OCI-LY3 (cell line): ENCODE measurements at regions not wholly inside any gene's neighbourhood (a gene's known extent, or its start where the extent isn't known, plus 50 kb on each side); places are given as distances from the start of the nearest gene placed in this dataset.
A peak's percentile ranks its signal among the peaks of the same experiment; 100 is the strongest.

Source experiments
- H2AFZ ChIP-seq: fragments of 200-600, 300-600 bp; shearing (Covaris generic); 2 replicates; pipeline ENCODE4 v1.6.0; 2014; ENCODE audit warnings: antibody characterized with exemption, low read depth, low read length
- H3K27ac ChIP-seq: fragments of 200-600, 300-600 bp; sonication (generic); 2 replicates; pipeline ENCODE4 v1.5.1; 2014; ENCODE audit warnings: mild to moderate bottlenecking, low read length, moderate library complexity, mixed read lengths
- H3K27me3 ChIP-seq: fragments of 200-600, 300-600 bp; sonication (generic); 2 replicates; pipeline ENCODE4 v1.6.1; 2014; ENCODE audit warnings: low read depth, low read length, mixed read lengths
- H3K36me3 ChIP-seq: fragments of 200-600, 300-600 bp; sonication (generic); replicated peaks from 2 replicates; pipeline ENCODE3; 2014; ENCODE audit warnings: low read depth, low read length, mixed read lengths
- H3K4me1 ChIP-seq: fragments of 300-600, 200-600 bp; sonication (generic); 2 replicates; pipeline ENCODE4 v1.6.1; 2014; ENCODE audit warnings: low read length, mixed read lengths
- H3K4me2 ChIP-seq: fragments of 200-600, 300-600 bp; sonication (generic); 2 replicates; pipeline ENCODE4 v1.6.1; 2014; ENCODE audit warnings: low read length, mixed read lengths
- H3K4me3 ChIP-seq: fragments of 300-600, 200-600 bp; sonication (generic); 2 replicates; pipeline ENCODE4 v1.5.1; 2014; ENCODE audit warnings: antibody characterized with exemption, mild to moderate bottlenecking, low read length, moderate library complexity
- H3K79me2 ChIP-seq: fragments of 300-600, 200-600 bp; shearing (Covaris generic); 2 replicates; pipeline ENCODE4 v1.6.1; 2014; ENCODE audit warnings: mild to moderate bottlenecking, low read length, mixed read lengths
- H3K9ac ChIP-seq: fragments of 300-600, 200-600 bp; shearing (Covaris generic); 2 replicates; pipeline ENCODE4 v1.6.0; 2014; ENCODE audit warnings: mild to moderate bottlenecking, low read length, moderate library complexity
- H3K9me3 ChIP-seq: fragments of 200-600, 300-600 bp; shearing (Covaris generic); 2 replicates; pipeline ENCODE4 v1.6.1; 2014; ENCODE audit warnings: low read length, mixed read lengths; ENCODE audit not compliant: insufficient read depth
- H4K20me1 ChIP-seq: fragments of 200-600, 300-600 bp; sonication (generic); 2 replicates; pipeline ENCODE4 v1.6.1; 2016; ENCODE audit warnings: low read length, mixed read lengths; ENCODE audit not compliant: insufficient read depth
- EZH2phosphoT487 ChIP-seq: fragments of 200-600 bp; shearing (Covaris generic); IDR thresholded peaks from 2 replicates; pipeline ENCODE4 v1.6.1; 2018; ENCODE audit warnings: antibody characterized with exemption, mixed run types, low read depth
- TF ChIP-seq, protein P1 (sequence below): fragments of 200-600, 300-600 bp; sonication (generic); IDR thresholded peaks from 2 replicates; pipeline ENCODE4 v1.5.1; 2014; ENCODE audit warnings: antibody characterized with exemption, low read length, low read depth

DNA sequence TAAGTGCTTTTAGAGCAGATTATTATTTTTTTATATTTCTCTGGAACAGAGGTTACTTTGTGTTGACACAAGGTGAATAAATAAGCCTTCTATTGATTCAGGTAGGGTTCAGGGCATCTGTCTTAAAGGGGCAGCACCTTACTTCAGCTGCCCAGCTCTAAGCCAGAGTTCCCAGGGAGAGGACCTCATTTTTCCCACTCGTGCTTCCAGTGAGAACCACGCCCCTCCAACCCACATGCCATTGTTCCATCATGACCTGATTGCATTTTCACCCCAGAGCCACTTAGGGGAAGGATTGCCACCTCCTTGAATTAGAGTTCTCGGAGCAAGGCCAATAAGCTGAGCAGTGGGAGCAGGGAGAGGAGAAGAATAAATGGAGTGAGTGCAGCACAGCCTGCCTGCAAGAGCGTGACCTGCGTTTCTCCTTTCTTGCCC, 104.3 kb upstream of the FRY start:
- Histone ChIP-seq H3K27ac (no peak overlapping the region), H3K79me2 (no peaks in the 10 kb centered on the region), H3K4me1 (peaks cover 54% of the 10 kb centered on the region), H3K4me2 (no peak overlapping the region), H3K9ac (no peak overlapping the region), H3K27me3 (no peaks in the 10 kb centered on the region), H3K36me3 (no peaks in the 10 kb centered on the region), H2AFZ (no peak overlapping the region), H4K20me1 (no peaks in the 10 kb centered on the region), H3K9me3 (no peaks in the 10 kb centered on the region), H3K4me3 (no peak overlapping the region)
- TF ChIP-seq, protein P1, sequence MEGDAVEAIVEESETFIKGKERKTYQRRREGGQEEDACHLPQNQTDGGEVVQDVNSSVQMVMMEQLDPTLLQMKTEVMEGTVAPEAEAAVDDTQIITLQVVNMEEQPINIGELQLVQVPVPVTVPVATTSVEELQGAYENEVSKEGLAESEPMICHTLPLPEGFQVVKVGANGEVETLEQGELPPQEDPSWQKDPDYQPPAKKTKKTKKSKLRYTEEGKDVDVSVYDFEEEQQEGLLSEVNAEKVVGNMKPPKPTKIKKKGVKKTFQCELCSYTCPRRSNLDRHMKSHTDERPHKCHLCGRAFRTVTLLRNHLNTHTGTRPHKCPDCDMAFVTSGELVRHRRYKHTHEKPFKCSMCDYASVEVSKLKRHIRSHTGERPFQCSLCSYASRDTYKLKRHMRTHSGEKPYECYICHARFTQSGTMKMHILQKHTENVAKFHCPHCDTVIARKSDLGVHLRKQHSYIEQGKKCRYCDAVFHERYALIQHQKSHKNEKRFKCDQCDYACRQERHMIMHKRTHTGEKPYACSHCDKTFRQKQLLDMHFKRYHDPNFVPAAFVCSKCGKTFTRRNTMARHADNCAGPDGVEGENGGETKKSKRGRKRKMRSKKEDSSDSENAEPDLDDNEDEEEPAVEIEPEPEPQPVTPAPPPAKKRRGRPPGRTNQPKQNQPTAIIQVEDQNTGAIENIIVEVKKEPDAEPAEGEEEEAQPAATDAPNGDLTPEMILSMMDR: no peak
- TF ChIP-seq EZH2phosphoT487: no peak

DNA sequence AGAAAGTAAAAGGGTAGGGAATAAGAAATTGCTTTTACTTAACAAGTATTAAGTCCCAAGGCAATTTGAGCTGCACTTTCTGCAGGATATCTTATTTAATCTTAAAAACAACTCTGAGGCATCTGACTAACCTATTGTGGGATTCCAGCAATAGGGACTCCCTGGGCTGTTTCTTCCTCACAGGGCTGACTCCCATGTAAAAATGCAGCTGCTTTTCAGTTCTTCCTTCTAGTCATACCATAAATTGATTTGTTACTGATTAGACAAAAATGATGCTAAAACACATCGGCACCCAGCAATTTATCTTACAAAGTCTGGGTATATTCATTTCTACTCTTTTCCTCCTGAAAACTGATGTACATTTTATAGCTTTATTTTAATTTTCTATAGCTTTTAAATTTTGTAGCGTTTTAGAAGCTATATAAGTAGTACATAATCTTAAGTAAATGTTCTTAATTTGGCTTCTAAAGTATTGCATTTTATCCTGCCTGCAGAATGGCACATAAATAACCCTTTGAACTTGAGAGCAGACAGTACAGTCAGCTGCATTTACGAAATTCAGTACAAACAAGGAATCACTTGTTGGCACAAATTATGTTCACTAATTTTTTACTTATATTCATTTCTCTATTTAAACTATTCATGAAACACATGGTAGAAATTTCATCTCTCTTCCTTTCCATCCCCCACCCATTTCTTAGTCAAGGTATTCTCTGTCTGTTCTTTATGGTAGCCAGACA, 102.4 kb upstream of the FRY start:
- no peaks in the 10 kb centered on the region for H3K36me3 ChIP-seq
- TF ChIP-seq, protein P1: no peak
- TF ChIP-seq EZH2phosphoT487: no peak
- no peaks in the 10 kb centered on the region for H4K20me1 ChIP-seq
- no peak overlapping the region for H2AFZ ChIP-seq
- H3K79me2 ChIP-seq: no peaks in the 10 kb centered on the region
- H3K9me3 ChIP-seq: no peaks in the 10 kb centered on the region
- peak overlapping the region; percentile 77 for H3K4me2 ChIP-seq
- no peaks in the 10 kb centered on the region for H3K27me3 ChIP-seq
- H3K4me3 ChIP-seq: peak overlapping the region; percentile 38
- H3K9ac ChIP-seq: peak overlapping the region; percentile 5; the same call in 1 of the 2 replicates
- H3K4me1 ChIP-seq: peaks cover 48% of the 10 kb centered on the region
- H3K27ac ChIP-seq: peak overlapping the region; percentile 10

DNA sequence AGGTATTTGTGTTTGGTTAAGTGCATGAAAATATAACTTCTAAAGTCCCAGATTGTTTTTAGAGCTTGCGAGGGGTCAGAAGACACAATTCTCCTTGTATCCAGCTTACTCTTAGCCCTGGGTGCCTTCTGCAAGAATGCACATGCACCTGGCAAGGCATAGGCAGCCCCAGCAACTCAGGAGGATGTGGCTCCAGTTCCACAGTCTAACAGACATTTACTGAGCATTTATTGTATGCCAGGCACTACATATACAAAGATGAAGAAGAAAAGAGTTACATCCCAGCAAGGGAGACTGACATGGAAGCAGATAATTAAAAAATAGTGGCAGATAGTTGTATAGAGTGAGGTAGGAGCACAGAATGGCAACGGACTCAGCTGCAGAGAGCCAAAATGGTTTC, 101.1 kb upstream of the FRY start:
- TF ChIP-seq, protein P1: no peak
- TF ChIP-seq EZH2phosphoT487: no peak
- H3K4me1 ChIP-seq: peaks cover 44% of the 10 kb centered on the region
- H3K27ac ChIP-seq: peak overlapping the region; percentile 59
- H3K36me3 ChIP-seq: no peaks in the 10 kb centered on the region
- H3K9ac ChIP-seq: peak overlapping the region; percentile 22; the same call in 1 of the 2 replicates
- H3K4me2 ChIP-seq: peak overlapping the region; percentile 77
- H2AFZ ChIP-seq: peak overlapping the region; percentile 41
- H3K9me3 ChIP-seq: no peaks in the 10 kb centered on the region
- H3K4me3 ChIP-seq: peak overlapping the region; percentile 62
- no peaks in the 10 kb centered on the region for H3K27me3 ChIP-seq
- H3K79me2 ChIP-seq: no peaks in the 10 kb centered on the region
- H4K20me1 ChIP-seq: no peaks in the 10 kb centered on the region

DNA sequence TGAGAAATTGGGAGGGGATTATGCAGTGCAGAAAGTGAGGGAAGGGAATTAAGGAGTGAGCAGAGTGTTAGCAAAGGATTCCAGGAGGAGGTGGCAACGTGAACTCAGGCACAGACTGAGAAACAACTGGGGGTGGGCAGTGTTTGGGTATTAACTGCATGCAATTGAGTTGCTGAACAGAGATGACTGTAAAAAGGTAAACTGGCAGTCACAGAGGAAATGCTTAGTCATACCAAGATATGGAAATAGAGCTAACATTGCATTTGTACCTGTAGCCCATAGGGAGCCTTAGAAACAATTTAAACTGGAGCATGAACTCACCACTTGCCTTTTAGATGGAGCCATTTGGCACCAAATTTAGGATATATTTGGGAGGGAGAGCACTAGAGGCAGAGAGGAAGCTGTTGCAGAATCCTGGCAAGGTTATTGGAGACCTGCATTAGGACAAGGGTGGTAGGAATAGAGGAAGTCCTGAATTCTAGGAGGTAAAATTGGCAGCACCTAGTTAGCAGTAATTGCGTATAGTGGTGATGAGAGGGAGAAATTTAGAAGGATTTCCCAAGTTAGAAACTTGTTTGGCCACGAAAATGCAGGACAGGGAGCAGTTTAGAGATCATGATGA, 100.6 kb upstream of the FRY start:
- Histone ChIP-seq H3K4me2 (peak overlapping the region; percentile 77), H3K79me2 (no peaks in the 10 kb centered on the region), H3K9ac (peak overlapping the region; percentile 22; the same call in 1 of the 2 replicates), H3K27me3 (no peaks in the 10 kb centered on the region), H3K27ac (peak overlapping the region; percentile 59), H2AFZ (peak overlapping the region; percentile 41), H3K9me3 (no peaks in the 10 kb centered on the region), H3K4me1 (peaks cover 44% of the 10 kb centered on the region), H4K20me1 (no peaks in the 10 kb centered on the region), H3K4me3 (peak overlapping the region; percentile 62), H3K36me3 (no peaks in the 10 kb centered on the region)
- TF ChIP-seq, protein P1: no peak
- no peak for TF ChIP-seq EZH2phosphoT487
